ENCODE measurements at regions not wholly inside any gene's neighbourhood (a gene's known extent, or its start where the extent isn't known, plus 50 kb on each side); places are given as distances from the start of the nearest gene placed in this dataset.

GRCh38 chr9:2362150-2362549 is 259.4 kb upstream of the VLDLR start:
- ChIA-PET POLR2A (no interaction called here), CTCF (interaction anchor here (0.9 kb wide), 1 partner anchor 42 kb away, joined by 10 read pairs; no protein-coding TSS in a partner anchor)
- H3K27ac ChIP-seq (ENCODE audit: extremely low read depth, low read depth, low read length): no peak overlapping the region
- H3K36me3 ChIP-seq (ENCODE audit: control insufficient read depth in 2 of 2, insufficient read depth in 1 of 2, low read length in 2 of 2): no peaks in the 10 kb centered on the region
- H3K4me3 ChIP-seq (ENCODE audit: low read depth, low read length): no peak overlapping the region
- TF ChIP-seq ELK4 (IDR thresholded peaks at IDR 0.05; ENCODE audit: borderline replicate concordance, low read depth, low read length) (no peak), ZNF19 (tag by site-specific recombination; IDR thresholded peaks at IDR 0.05; ENCODE audit: low read depth) (no peak), KLF7 (tag by site-specific recombination; IDR thresholded peaks at IDR 0.05; ENCODE audit: borderline replicate concordance) (no peak), ZNF701 (tag by site-specific recombination; IDR thresholded peaks at IDR 0.05) (no peak), SCRT2 (tag by site-specific recombination; IDR thresholded peaks at IDR 0.05) (no peak), ZSCAN23 (tag by site-specific recombination; IDR thresholded peaks at IDR 0.05) (no peak), ZNF544 (tag by site-specific recombination; IDR thresholded peaks at IDR 0.05) (no peak), ZNF670 (tag by site-specific recombination; IDR thresholded peaks at IDR 0.05; ENCODE audit: low read depth) (no peak), REPIN1 (tag by site-specific recombination; IDR thresholded peaks at IDR 0.05; ENCODE audit: low read depth) (no peak), ZXDB (tag by site-specific recombination; IDR thresholded peaks at IDR 0.05) (no peak), ZFP69B (tag by site-specific recombination; IDR thresholded peaks at IDR 0.05) (no peak), ZBTB7A (tag by site-specific recombination; IDR thresholded peaks at IDR 0.05; ENCODE audit: low read depth) (no peak)
- TF ChIP-seq, protein P1, sequence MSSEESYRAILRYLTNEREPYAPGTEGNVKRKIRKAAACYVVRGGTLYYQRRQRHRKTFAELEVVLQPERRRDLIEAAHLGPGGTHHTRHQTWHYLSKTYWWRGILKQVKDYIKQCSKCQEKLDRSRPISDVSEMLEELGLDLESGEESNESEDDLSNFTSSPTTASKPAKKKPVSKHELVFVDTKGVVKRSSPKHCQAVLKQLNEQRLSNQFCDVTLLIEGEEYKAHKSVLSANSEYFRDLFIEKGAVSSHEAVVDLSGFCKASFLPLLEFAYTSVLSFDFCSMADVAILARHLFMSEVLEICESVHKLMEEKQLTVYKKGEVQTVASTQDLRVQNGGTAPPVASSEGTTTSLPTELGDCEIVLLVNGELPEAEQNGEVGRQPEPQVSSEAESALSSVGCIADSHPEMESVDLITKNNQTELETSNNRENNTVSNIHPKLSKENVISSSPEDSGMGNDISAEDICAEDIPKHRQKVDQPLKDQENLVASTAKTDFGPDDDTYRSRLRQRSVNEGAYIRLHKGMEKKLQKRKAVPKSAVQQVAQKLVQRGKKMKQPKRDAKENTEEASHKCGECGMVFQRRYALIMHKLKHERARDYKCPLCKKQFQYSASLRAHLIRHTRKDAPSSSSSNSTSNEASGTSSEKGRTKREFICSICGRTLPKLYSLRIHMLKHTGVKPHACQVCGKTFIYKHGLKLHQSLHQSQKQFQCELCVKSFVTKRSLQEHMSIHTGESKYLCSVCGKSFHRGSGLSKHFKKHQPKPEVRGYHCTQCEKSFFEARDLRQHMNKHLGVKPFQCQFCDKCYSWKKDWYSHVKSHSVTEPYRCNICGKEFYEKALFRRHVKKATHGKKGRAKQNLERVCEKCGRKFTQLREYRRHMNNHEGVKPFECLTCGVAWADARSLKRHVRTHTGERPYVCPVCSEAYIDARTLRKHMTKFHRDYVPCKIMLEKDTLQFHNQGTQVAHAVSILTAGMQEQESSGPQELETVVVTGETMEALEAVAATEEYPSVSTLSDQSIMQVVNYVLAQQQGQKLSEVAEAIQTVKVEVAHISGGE (tag by site-specific recombination; conservative IDR thresholded peaks at IDR 0.05; ENCODE audit: low read depth): no peak
- TF ChIP-seq, protein P2, sequence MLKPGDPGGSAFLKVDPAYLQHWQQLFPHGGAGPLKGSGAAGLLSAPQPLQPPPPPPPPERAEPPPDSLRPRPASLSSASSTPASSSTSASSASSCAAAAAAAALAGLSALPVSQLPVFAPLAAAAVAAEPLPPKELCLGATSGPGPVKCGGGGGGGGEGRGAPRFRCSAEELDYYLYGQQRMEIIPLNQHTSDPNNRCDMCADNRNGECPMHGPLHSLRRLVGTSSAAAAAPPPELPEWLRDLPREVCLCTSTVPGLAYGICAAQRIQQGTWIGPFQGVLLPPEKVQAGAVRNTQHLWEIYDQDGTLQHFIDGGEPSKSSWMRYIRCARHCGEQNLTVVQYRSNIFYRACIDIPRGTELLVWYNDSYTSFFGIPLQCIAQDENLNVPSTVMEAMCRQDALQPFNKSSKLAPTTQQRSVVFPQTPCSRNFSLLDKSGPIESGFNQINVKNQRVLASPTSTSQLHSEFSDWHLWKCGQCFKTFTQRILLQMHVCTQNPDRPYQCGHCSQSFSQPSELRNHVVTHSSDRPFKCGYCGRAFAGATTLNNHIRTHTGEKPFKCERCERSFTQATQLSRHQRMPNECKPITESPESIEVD (tag by site-specific recombination; IDR thresholded peaks at IDR 0.05): no peak
- TF ChIP-seq, protein P3, sequence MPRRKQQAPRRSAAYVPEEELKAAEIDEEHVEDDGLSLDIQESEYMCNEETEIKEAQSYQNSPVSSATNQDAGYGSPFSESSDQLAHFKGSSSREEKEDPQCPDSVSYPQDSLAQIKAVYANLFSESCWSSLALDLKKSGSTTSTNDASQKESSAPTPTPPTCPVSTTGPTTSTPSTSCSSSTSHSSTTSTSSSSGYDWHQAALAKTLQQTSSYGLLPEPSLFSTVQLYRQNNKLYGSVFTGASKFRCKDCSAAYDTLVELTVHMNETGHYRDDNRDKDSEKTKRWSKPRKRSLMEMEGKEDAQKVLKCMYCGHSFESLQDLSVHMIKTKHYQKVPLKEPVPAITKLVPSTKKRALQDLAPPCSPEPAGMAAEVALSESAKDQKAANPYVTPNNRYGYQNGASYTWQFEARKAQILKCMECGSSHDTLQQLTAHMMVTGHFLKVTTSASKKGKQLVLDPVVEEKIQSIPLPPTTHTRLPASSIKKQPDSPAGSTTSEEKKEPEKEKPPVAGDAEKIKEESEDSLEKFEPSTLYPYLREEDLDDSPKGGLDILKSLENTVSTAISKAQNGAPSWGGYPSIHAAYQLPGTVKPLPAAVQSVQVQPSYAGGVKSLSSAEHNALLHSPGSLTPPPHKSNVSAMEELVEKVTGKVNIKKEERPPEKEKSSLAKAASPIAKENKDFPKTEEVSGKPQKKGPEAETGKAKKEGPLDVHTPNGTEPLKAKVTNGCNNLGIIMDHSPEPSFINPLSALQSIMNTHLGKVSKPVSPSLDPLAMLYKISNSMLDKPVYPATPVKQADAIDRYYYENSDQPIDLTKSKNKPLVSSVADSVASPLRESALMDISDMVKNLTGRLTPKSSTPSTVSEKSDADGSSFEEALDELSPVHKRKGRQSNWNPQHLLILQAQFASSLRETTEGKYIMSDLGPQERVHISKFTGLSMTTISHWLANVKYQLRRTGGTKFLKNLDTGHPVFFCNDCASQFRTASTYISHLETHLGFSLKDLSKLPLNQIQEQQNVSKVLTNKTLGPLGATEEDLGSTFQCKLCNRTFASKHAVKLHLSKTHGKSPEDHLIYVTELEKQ (tag by site-specific recombination; IDR thresholded peaks at IDR 0.05; ENCODE audit: borderline replicate concordance): no peak
- H3K9me3 ChIP-seq (ENCODE audit: control insufficient read depth, insufficient read depth, low read depth, low read length): no peaks in the 10 kb centered on the region
- no peaks in the 10 kb centered on the region for H3K4me1 ChIP-seq (ENCODE audit: control insufficient read depth, insufficient read depth, low read length)
